Fibroblast of skin of right biceps (primary cell): ENCODE measurements at regions not wholly inside any gene's neighbourhood (a gene's known extent, or its start where the extent isn't known, plus 50 kb on each side); places are given as distances from the start of the nearest gene placed in this dataset.
"Not testable (repeated sequence)": the region's sequence is repeated elsewhere in the genome, so short reads cannot be mapped to it uniquely, and the experiment has no call there.

Experiments used
- DNase-seq: peaks from one replicate; pipeline ENCODE4 v3.0.0-alpha.2; 2013

DNA sequence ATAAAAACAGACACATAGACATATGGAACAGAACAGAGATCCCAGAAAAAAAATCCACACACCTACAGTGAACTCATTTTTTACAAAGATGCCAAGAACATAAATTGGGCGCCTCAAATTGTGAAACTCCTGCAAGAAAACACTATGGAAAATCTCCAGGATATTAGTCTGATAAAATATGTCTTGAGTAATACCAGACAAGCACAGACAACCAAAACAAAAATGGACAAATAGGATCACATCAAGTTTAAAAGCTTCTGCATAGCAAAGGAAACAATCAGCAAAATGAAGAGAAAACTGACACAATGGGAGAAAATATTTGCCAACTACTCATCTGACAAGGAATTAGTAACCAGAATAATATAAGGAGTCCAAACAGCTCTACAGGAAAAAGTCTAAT is 337.3 kb upstream of the DIPK2B start:
- no peak for DNase-seq

DNA sequence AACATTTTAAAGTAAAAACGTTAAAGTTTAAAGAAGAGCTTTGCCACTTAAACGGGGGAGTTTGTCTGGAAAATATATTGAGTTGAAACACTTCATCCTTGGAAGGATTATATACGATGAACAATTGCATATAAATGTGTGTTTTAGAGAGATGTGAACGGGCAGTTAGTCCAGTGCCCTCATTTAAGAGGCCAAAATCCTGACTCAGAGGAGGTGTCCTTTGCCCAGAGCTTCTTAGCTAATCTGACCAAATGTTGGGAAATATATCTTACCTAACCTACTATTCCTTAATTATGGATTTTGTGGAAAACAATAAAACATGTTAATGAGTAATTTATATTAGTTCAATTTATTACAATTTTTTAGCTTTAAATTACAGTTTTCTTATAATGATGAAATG is 327.2 kb upstream of the DIPK2B start:
- DNase-seq: no peak

- DNase-seq: no peak
Measured at GRCh38 chrX:45524805-45525204, 324.1 kb upstream of the DIPK2B start.

- peak; percentile 76 for DNase-seq
Measured at GRCh38 chrX:45524296-45524695, 323.6 kb upstream of the DIPK2B start.

DNA sequence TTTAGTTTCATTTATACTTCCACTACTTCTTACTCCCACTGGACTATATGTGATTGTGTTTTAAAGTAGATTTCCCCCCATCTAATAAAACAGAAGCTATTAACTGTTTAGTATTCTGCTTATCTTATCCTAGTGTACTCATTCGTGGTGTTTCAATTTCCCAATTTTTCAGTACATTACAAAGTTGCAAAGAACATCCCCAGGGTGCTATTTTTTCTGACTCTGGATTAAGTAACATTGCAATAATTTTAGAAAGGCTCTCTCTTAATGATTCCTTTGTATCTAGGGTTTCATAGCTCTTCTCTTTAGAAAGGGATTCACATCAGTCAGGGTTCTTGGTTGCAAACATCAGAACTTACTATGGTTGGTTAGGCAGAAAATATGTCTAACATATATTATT is 317.9 kb upstream of the DIPK2B start:
- no peak for DNase-seq

- DNase-seq: peak; percentile 88
Measured at GRCh38 chrX:45517090-45517973, 316.7 kb upstream of the DIPK2B start.

GRCh38 chrX:45515262-45516215 is 314.9 kb upstream of the DIPK2B start:
- peak; percentile 92 for DNase-seq

- no peak for DNase-seq
Measured at GRCh38 chrX:45513042-45513441, 312.4 kb upstream of the DIPK2B start.

- peak; percentile 79 for DNase-seq
Measured at GRCh38 chrX:45508454-45508853, 307.8 kb upstream of the DIPK2B start.

GRCh38 chrX:45506149-45506730 is 305.6 kb upstream of the DIPK2B start:
- no peak for DNase-seq

- peak; percentile 58 for DNase-seq
Measured at GRCh38 chrX:45505214-45505613, 304.5 kb upstream of the DIPK2B start.

DNA sequence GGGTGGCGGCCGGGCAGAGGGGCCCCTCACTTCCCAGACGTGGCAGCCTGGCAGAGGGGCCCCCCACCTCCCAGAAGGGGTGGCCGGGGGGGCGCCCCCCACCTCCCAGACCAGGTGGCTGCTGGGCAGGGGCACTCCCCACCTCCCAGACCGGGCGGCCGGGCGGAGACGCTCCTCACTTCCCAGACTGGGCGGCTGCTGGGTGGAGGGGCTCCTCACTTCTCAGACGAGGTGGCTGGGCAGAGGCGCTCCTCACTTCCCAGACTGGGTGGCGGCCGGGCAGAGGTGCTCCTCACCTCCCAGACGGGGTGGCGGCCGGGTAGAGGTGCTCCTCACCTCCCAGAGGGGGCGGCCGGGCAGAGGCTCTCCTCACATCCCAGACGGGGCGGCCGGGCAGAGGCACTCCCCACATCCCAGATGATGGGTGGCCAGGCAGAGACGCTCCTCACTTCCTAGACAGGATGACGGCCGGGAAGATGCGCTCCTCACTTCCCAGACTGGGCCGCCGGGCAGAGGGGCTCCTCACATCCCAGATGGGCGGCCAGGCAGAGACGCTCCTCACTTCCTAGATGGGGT is 303.2 kb upstream of the DIPK2B start:
- not testable (repeated sequence) for DNase-seq

DNA sequence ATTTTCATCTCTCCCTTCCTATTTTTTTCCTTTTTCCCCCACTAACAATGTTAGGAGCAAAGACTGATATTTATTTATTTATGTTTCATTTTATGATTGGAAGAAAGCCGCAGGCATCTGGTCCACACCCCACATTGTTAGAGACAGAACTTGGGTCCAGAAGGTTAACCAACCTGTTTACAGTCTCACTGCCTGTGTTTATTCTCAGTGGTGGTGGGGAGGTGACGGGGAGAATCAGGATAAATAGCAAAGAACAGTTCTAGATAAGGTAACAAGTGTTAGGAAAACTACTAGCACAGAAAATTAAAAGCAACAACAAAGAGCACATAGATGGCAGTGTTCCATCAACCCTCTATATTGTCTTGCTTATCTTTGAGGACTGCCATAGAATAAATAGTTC is 301.7 kb upstream of the DIPK2B start:
- DNase-seq: no peak

DNA sequence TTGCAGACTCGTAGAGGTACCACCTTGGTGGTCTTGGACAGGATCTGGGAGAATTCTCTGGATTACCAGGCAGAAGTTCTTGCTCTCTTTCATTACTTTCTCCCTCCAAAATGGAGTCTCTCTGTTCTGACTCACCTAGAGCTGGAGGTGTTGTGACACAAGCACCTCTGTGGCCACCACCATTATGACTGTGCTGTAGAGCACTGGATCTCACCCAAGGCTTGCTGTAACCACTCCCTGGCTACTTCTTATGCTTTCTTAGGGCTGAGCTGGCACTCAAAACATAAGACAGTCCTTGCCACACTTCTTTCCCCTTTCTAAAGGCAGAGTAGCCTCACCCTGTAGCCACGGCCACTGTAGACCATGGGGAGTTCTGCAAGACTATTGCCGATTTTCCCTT is 296.6 kb upstream of the DIPK2B start:
- no peak for DNase-seq

DNA sequence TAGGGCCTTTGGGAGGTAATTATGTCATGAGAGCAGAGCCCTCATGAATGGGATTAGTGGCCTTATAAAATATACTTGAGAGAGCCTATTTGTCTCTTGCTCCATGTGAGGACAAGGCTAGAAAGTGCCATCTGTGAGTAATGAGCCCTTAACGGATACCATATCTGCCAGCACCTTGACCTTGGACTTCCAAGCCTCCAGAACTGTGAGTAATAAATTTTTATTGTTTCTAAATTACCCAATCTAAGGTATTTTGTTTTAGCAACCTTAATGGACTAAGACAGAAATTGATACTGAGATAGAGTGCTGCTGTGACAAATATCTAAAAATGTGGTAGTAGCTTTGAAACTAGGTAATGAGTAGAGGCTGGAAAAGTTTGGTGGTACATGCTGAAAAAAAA is 285.0 kb upstream of the DIPK2B start:
- peak; percentile 40 for DNase-seq

GRCh38 chrX:45479835-45480422 is 279.3 kb upstream of the DIPK2B start:
- peak; percentile 98 for DNase-seq

GRCh38 chrX:45479196-45479834 is 278.6 kb upstream of the DIPK2B start:
- peak; percentile 95 for DNase-seq

DNA sequence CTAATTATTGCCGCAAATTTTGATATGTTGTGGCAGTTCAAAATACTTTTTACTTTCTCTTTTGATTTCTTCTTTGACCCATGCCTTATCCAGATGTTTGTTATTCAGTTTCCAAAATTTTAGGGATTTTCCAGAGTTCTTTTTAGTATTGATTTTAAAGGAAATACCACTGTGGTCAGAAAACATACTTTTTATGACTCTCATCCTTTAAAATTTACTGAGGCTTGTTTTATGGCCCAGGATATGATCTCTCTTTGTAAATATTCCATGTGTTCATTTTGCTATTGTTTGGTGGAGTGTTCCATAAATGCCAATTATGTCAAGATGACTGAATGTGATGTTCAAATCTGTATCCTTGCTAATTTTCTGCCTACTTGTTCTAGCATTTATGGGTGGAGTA is 272.3 kb upstream of the DIPK2B start:
- DNase-seq: peak; percentile 84

GRCh38 chrX:45467537-45467936 is 266.9 kb upstream of the DIPK2B start:
- not testable (repeated sequence) for DNase-seq

DNA sequence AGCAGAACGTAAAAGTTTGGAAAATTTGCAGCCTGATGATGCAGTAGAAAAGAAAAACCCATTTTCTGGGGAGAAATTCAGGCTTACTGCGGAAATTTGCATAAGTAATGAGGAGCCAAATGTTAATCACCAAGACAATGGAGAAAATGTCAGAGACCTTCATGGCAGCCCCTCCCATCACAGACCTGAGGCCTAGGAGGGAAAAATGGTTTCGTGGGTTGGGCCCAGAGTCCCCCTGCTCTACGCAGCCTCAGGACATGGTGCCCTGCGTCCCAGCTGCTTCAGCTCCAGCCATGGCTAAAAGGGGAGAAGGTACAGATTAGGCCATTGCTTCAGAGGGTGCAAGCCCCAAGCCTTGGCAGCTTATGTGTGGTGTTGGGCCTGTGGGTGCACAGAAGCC is 255.1 kb upstream of the DIPK2B start:
- DNase-seq: not testable (repeated sequence)

GRCh38 chrX:45454290-45454689 is 253.6 kb upstream of the DIPK2B start:
- no peak for DNase-seq

GRCh38 chrX:45449982-45450381 is 249.3 kb upstream of the DIPK2B start:
- peak; percentile 70 for DNase-seq
